Left ventricle myocardium inferior (tissue), 1 donor: ENCODE measurements at regions not wholly inside any gene's neighbourhood (a gene's known extent, or its start where the extent isn't known, plus 50 kb on each side); places are given as distances from the start of the nearest gene placed in this dataset.

Source experiments
- DNase-seq: peaks from one replicate; pipeline ENCODE4 v3.0.0-alpha.2; 2020
- H3K27ac ChIP-seq: fragments of 200-600 bp; replicated peaks from 2 replicates; pipeline ENCODE4 v1.8.0; 2021
- H3K27me3 ChIP-seq: fragments of 200-600 bp; 2 replicates; pipeline ENCODE4 v1.8.0; 2021; ENCODE audit warnings: low read depth
- H3K36me3 ChIP-seq: fragments of 200-600 bp; 2 replicates; pipeline ENCODE4 v1.8.0; 2021
- H3K4me1 ChIP-seq: fragments of 200-600 bp; 2 replicates; pipeline ENCODE4 v1.8.0; 2021
- H3K4me3 ChIP-seq: fragments of 200-600 bp; 2 replicates; pipeline ENCODE4 v1.8.0; 2021; ENCODE audit warnings: mild to moderate bottlenecking, moderate library complexity
- H3K9me3 ChIP-seq: fragments of 200-600 bp; replicated peaks from 2 replicates; pipeline ENCODE4 v1.8.0; 2021
- intact Hi-C: fragments of 100-400 bp; cut with micrococcal nuclease; formaldehyde crosslinking; loops from one replicate; pipeline ENCODE4 v1.11.0; 2022
- TF ChIP-seq, protein P1 (sequence below): fragments of 200-600 bp; IDR thresholded peaks from 2 replicates; pipeline ENCODE4 v1.8.0; 2021; ENCODE audit warnings: antibody characterized with exemption, mild to moderate bottlenecking, borderline replicate concordance
- donor health status: DM: no; HTN: yes; CAD: no; lungs with severe emphysema.

DNA sequence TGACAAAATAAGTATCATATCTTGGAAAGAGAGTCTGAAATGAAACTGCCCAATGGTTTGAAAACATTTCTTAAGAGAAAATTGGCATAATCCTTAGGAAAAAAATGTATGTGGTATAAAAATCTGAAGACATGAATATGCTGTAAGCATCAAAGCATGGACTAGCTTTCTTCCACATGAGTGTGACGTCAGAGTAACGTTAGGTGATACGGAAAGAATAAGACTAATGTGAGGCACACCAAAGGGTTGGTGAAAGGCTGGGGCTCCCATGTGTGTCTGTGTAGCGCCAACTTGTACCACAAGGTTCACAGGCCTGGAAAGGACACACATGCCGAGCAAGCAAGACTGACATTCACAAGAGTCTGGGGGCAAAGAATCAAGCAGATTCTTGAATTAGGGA, 238.1 kb upstream of the GLI3 start:
- Histone ChIP-seq H3K4me1 (peaks cover 11% of the 10 kb centered on the region), H3K27me3 (peaks cover 6% of the 10 kb centered on the region), H3K27ac (no peak overlapping the region), H3K9me3 (no peaks in the 10 kb centered on the region), H3K36me3 (no peaks in the 10 kb centered on the region), H3K4me3 (no peak overlapping the region)
- intact Hi-C loops: loop anchor here (10.0 kb wide), 1 partner anchor 490 kb away; no protein-coding TSS in a partner anchor
- TF ChIP-seq, protein P1, sequence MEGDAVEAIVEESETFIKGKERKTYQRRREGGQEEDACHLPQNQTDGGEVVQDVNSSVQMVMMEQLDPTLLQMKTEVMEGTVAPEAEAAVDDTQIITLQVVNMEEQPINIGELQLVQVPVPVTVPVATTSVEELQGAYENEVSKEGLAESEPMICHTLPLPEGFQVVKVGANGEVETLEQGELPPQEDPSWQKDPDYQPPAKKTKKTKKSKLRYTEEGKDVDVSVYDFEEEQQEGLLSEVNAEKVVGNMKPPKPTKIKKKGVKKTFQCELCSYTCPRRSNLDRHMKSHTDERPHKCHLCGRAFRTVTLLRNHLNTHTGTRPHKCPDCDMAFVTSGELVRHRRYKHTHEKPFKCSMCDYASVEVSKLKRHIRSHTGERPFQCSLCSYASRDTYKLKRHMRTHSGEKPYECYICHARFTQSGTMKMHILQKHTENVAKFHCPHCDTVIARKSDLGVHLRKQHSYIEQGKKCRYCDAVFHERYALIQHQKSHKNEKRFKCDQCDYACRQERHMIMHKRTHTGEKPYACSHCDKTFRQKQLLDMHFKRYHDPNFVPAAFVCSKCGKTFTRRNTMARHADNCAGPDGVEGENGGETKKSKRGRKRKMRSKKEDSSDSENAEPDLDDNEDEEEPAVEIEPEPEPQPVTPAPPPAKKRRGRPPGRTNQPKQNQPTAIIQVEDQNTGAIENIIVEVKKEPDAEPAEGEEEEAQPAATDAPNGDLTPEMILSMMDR: no peak
- DNase-seq: no peak

DNA sequence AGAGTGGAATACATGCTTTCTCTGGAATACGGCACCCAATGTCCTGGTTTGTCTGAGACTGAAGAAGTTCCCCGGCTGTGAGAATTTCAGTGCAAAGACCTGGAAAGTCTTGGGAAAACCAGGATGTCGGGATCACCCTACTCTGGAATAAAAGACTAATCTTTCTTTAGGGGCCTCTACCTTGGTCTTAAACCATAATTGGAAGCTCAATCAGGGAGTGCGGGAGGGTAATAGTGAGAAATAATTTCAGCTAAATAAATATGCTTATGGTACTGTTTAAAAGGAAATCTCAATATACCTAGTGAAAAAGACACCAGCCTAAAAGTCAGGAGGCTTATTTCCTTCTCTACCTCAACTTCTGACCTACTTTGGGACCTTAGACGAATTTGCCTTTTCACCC, 236.1 kb upstream of the GLI3 start:
- H3K27me3 ChIP-seq: peaks cover 6% of the 10 kb centered on the region
- TF ChIP-seq, protein P1: no peak

DNA sequence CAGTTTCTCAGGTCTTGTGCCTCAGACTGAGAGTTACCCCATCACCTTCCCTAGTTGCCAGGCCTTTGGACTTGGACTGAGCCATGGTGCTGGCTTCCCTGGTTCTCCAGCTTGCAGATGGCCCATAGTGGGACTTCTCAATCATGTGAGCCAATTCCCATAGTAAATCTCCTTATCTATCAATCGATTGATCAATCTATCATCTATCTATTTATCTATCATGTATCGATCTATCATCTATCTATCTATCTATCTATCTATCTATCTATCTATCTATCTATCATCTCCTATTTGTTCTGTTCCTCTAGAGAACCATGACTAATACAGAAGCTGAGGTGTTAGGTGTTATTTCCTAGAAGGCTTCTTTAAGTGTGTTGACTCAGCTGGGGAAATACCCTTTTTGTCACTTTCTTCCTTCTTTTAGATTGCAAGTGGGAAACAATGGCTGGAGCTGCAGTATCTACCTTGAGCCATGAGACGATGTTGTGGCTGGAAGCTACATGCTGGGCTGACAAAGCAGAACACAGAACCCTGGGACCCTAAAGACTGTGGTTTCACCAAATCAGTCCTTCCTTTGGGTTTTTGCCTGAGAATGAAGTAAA, 234.7 kb upstream of the GLI3 start:
- Histone ChIP-seq H3K4me1 (no peaks in the 10 kb centered on the region), H3K4me3 (no peak overlapping the region), H3K36me3 (no peaks in the 10 kb centered on the region), H3K9me3 (no peaks in the 10 kb centered on the region), H3K27me3 (peaks cover 6% of the 10 kb centered on the region), H3K27ac (no peak overlapping the region)
- TF ChIP-seq, protein P1: no peak
- no peak for DNase-seq
- intact Hi-C loops: loop anchor here (10.0 kb wide), 1 partner anchor 487 kb away; no protein-coding TSS in a partner anchor

More for the DNA sequence above, 236.1 kb upstream of the GLI3 start:
- no peak overlapping the region for H3K27ac ChIP-seq
- no peaks in the 10 kb centered on the region for H3K9me3 ChIP-seq
- no peaks in the 10 kb centered on the region for H3K36me3 ChIP-seq
- no peak for DNase-seq
- intact Hi-C loops: loop anchor here (10.0 kb wide), 1 partner anchor 488 kb away; no protein-coding TSS in a partner anchor
- no peaks in the 10 kb centered on the region for H3K4me1 ChIP-seq
- no peak overlapping the region for H3K4me3 ChIP-seq

DNA sequence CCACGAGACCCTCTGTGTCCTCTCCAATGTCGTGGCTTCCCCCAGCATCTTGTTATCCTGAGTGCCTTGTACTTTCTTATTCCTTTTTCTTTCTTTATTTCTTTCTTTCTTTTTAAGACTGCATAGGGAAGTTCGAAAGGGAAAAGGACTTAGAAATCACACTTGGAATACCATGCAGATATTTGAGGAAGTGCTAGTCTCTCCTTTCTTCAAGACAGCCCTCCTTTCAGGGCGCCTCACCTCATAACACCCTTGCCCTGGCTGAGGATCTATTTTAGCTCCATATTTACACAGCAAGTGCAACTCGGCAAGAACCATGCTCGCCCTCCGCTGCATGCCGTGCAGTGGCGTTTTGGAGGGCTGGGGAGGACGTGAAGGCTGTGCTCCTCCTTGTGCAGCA, 232.3 kb upstream of the GLI3 start:
- TF ChIP-seq, protein P1: no peak
- Histone ChIP-seq H3K9me3 (peaks cover 6% of the 10 kb centered on the region), H3K4me3 (no peak overlapping the region), H3K27me3 (peaks cover 6% of the 10 kb centered on the region), H3K36me3 (no peaks in the 10 kb centered on the region), H3K4me1 (no peaks in the 10 kb centered on the region), H3K27ac (no peak overlapping the region)
- intact Hi-C loops: no loop called here
- DNase-seq: no peak

DNA sequence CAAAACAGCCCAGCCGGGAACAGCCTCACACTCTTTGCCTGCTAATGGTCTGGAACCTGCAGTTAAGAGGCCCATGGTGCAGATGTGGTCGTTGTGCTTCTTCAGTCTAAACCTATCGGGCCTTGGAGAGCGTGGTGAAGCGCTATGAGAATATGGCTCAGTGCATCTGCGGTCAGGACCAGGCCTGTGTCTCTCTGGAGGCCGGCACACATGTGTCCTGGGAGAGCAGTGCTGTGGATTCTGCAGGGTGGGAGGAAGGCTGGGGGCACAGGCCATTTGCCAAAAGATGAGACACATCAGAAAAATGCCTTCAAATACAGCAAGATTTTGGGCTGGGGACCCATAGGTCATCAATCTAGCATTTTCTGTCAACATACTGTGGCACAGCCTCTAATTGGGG, 231.5 kb upstream of the GLI3 start:
- H3K9me3 ChIP-seq: peaks cover 15% of the 10 kb centered on the region
- peaks cover 6% of the 10 kb centered on the region for H3K27me3 ChIP-seq
- DNase-seq: no peak
- no peak overlapping the region for H3K27ac ChIP-seq
- H3K4me1 ChIP-seq: no peaks in the 10 kb centered on the region
- H3K4me3 ChIP-seq: no peak overlapping the region
- H3K36me3 ChIP-seq: no peaks in the 10 kb centered on the region
- TF ChIP-seq, protein P1: no peak
- intact Hi-C loops: no loop called here
